GM19328 (cell line): ENCODE measurements at regions not wholly inside any gene's neighbourhood (a gene's known extent, or its start where the extent isn't known, plus 50 kb on each side); places are given as distances from the start of the nearest gene placed in this dataset.
"Not testable (repeated sequence)": the region's sequence is repeated elsewhere in the genome, so short reads cannot be mapped to it uniquely, and the experiment has no call there.

ENCODE experiments used
- ATAC-seq: cut with Tn5 transposase; IDR thresholded peaks from one replicate; pipeline ENCODE4 v1.9.1; 2021; ENCODE audit warnings: mild to moderate bottlenecking, moderate library complexity; ENCODE audit not compliant: unreplicated experiment

DNA sequence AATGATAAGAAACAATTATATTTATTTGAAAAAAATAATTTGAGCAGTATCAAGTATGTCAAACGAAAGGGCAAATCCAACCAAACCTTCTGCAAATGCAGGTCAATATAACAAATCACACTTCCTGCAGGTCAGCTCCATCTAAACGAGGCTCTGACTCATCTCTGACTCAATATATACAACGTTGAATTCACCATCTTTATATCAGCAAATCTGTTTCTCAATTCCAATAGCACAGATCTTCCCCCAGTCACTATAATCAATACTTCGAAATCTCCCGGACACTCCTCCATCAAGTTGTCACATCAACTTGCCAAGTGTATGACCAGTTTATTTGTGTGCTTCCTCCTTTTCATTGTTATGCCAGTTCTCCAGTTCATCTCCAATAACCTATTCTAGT is 388.9 kb downstream of the ZEB2 start:
- no peak for ATAC-seq

DNA sequence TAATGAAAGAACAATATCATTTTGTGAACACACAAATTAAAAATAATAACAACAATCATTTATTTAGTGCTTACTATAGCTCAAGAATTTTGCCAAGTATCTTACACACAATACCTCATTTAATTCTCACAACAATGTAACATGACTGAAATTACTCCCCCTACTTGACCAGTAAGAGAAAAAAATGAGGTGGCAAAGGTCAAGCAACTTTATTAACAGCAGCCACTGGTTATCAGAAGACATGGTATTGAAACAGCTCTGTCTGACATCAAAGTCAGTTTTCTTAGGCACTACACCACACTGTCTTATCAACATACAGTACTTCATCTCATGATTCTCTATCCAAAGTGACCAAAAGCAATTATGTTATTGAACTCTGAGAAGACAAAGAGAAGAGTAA is 389.4 kb downstream of the ZEB2 start:
- ATAC-seq = no peak

DNA sequence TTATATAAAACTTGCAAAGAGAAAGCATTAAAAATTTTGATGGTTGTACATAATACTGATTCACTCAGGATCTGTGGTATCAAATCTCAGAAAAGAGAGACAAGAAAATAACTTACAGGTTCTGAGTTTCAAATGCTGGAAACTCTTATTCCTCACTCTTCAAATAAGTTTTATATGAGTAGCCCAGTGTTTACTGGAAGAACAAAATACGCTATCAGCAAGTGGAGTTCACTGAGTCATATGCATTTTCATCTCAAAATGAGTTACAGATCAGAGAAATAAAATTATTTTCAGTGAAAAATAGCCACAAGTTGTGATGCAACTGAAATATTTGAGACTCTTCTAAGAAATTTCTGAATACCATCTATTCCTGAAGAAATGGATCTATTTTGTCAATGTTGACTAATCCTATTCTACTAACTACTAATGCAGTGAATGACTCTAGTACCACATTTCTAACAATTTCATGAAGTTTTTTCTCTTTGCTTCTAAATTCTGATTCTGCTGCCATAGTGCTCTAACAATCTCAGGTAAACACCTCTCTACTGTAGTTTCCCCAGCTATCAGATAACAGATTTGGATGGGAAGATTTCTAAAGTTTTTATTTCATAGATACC is 391.7 kb downstream of the ZEB2 start:
- no peak for ATAC-seq

DNA sequence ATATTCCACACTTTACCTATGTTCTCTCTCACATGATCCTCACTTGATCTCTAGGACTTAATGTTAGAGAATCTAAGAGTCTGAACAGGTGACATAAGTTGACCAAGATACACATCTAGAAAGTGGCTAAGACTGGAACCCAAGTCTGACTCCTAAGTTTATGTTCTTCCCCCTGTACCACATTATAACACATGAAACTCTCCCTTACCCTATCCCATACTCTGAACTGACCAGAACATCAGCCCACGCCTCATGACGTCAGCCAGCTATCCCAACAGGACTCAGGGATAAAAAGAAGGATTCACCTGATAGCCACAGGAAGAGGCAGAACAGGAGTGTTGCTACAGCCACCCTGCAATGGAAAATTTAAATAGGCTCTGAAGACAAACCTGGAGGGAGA is 392.2 kb downstream of the ZEB2 start:
- ATAC-seq = no peak

DNA sequence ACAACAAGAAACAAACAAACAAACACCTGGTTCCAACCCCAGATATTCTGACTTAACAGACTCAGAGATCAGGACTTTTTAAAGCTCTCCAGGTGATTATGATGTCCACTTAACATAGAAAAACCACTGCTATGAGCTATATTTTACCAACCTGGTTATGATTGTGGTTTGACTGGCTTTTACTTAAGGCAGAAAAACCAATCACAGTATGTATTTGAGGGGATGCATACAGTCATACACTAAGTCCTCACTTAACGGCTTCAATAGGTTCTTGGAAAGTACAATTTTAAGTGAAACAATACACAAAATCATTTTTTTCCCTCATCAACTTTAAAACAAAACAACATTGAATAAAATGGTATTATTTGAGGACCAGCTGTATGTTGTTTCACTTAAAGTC is 393.6 kb downstream of the ZEB2 start:
- no peak for ATAC-seq

DNA sequence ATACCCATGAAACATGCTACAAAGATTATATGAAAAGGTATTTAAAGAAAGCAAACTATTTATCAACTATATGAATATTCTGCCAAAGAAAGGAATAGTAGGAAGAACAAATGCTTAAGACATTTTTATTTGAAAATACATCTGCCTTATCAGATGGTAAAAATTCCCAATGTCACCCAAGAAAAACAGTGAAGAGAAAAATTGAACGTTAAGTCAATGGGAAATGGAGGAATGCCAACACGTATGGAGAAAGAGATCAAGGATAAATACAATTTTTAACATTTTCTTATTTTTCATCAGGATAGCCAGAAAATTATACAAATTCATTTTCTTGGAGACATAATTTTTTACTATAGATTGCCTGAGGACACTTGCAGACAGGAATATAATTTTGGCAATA is 394.2 kb downstream of the ZEB2 start:
- no peak for ATAC-seq

DNA sequence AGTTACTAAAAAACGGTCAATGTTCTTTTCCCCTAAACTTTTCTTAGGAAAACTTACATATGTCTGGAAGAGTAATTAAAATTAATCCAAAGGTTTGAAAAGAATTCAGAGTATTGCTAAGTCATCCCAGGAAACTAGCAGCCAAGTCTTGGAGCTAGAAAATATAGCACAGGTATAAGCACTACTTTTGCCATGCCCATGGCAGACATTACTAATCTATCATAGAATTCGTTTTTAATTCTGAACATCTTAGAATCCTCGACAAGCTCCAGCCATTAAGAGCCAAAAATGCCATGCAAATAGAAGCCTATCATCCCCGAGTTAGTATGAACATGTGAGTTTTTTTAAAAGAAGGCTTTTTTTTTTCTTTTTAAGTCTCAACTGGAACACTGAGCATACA is 395.0 kb downstream of the ZEB2 start:
- no peak for ATAC-seq

DNA sequence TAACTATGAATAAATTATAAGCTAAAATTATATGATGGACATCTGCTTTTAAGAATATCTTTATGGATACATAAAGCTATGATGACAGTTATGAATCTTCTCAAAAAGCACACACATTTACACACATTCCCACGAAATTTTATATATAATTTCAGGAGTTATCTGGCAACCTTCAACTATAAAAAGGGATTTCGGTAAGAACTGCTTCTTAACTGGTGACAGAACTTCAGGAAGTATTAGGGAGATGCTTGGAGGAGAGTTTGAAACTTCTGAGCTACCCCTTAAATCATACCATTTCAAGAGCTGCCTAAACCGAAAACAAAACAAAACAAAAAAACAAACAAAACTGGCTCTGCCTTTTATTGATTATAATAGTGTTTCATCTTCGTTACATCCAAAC is 399.4 kb downstream of the ZEB2 start:
- ATAC-seq = no peak

DNA sequence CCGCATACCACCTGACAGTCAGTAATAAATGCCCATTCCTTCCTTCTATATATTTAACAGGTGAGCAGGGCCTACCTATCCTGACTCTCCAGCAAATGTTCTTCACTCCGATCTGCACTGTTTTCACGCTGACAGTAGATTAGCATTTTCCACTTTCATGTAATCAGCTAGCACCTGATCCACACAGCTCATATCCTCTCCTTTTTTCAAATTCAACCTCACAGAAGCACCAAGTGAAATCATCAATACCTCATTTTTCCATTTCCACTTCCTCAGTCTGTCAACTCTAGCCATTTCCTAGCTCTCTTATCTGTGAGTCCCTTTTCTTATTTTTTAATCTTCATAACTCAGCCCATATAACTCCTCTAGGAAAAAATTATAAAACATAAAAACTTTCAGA is 402.8 kb downstream of the ZEB2 start:
- no peak for ATAC-seq

DNA sequence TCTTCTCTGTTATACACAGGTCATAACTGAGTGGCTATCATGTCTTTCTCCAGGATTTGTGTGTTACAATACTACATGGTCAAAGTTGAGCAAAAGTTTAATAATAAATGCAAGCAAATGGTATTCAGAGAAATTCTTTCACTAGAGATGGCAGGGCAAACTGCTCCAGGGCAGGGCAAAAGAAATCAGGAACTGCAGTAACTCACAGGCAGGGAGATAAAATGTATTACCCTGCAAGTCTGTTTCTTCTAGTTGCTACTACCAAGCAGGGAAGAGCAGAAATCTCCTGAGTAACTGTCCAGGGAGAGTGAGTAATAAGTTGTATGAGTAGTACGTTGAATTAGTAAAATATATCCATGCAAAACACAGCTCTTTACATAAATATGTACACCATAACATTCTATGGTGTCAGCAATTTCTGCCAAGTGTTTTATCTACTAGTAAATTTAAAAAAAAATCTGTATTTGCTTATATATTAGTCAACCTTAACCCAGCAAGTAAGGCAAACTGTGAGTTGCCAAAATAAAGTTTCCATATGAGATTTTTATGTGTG is 404.1 kb downstream of the ZEB2 start:
- no peak for ATAC-seq

DNA sequence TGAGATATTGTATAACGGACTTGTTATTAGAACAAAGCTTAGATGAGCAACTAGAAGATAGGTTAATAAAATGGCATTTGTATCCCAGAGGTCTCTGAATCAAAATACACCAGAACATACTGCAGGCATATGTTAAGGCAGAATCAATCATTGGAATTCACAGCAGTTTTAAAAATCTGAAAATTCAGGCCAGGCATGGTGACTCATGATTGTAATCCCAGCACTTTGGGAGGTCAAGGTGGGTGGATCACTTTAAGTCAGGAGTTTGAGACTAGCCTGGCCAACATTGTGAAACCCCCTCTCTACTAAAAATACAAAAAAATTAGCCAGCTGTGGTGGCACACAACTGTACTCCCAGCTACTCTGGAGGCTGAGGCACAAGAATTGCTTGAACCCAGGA is 405.2 kb downstream of the ZEB2 start:
- ATAC-seq = no peak

DNA sequence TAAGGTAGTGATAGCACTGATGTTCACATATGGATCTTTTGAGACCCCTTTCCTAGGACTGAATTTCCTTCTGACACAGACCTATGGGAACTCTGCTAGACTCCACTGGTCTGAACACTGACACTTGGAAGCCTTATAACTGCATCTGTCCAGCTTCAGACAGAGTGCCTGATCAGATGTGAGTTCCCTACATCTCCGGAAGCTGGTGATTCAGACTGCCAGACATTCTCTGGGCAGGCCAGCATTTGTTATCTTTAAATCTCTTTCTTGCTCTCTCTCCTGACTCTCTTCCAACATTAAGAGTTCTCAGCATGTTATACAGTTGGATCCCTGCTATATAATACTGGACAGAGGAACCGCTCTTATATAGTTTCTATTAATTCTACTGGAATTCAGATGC is 408.5 kb downstream of the ZEB2 start:
- ATAC-seq = no peak

DNA sequence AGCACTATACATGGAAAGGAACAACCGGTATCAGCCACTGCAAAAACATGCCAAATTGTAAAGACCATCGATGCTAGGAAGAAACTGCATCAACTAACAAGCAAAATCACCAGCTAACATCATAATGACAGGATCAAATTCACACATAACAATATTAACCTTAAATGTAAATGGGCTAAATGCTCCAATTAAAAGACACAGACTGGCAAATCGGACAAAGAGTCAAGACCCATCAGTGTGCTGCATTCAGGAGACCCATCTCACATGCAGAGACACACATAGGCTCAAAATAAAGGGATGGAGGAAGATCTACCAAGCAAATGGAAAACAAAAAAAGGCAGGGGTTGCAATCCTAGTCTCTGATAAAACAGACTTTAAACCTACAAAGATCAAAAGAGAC is 413.8 kb downstream of the ZEB2 start:
- ATAC-seq = not testable (repeated sequence)

DNA sequence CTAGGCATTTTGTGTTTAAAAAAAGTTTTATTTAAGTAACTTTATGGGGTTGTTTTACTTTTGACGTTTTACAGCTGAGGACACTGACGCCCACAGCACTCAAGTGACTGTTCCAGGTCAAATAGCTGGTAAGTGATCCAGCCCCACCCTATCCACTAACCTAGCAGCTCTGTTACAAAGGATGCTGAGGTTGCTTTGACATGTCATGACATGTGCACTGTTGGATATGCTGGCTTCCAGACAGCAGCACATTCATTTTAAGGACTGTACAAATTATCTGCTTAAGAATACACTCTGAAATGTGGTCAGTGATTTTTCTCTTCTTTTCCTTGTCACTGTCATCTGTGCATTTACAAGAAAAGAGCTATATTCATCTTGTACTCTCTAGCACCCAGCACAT is 417.5 kb downstream of the ZEB2 start:
- no peak for ATAC-seq

DNA sequence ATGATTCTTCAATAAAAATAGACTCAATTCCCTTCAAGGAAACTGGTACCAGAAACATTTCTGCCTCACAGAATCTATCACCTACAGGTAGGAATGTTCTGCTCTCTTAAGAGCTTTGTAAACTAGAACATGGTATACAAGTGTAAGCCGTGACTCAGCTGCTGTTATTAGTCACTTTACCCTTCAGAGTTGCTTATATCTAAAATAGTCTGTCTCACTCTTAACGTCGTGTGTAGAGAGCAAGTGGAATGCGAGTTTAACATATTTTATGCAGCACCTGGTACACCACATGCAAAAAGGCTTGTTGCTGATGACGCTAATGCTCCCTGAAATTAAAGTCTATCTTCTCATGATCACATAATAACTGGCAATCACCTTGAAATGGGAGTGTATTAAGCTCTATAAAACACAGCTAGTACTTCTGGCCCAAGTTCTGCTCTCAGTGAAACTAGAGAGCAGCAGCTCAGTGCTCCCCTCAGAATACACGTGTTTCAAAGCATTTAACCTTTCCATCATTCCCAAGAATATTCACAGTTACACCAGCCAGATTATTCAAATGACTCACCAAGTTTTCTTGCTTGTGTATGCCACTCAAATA is 420.0 kb downstream of the ZEB2 start:
- no peak for ATAC-seq

DNA sequence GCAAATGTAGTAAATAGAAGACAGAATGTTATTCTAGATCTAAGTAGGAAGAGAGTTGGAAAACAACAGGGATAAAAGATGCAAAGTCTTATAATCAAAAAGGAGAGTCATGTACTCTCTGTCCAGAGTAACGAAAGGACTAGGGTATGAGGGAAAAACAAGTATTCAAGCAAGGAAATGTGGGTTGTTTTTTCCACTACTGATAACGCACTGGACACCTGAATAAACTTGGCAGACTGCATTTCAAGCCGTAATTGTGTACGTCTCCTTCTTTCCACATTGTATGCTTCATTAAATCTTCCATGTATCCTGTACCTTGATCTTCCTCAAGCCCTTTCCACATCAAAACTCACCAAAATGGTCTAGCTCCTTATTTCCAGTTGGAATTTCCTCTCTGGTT is 420.6 kb downstream of the ZEB2 start:
- ATAC-seq = no peak

DNA sequence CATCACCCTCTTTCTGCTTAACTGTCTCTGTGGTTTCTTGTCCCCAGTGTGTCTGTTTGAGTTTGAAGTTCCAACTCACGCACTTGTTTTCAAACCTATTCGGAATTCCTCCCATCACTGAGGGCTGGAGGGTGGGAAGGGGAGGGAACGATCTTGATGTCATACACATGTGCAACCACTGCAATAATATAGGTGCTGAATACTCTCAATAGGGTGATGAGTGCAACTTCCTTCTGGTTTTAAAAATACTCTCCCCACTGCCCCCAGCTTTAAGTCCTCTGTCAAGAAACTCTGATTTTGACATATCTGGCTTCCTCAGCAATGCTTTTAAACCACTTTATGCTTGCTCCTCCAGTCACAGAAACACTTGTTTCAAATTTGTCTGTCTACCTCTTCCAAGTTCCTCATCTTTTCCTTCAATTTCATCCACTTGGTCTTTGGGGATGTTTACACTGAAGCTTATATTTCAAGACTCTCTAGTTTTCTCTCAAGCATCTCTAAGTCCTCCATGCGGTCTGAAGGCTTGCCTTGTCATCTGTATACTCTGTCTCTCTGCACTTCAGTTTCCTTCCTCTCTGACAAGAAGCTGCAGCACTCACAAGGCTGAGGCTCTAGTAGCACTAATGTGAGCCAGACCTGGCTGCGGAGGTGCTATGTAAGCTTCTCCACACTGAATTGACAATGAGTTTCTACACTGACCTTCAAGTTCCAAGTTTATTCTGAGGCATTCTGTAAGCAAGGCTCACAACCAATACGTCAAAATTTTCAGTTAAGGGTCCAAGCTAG is 422.3 kb downstream of the ZEB2 start:
- no peak for ATAC-seq

DNA sequence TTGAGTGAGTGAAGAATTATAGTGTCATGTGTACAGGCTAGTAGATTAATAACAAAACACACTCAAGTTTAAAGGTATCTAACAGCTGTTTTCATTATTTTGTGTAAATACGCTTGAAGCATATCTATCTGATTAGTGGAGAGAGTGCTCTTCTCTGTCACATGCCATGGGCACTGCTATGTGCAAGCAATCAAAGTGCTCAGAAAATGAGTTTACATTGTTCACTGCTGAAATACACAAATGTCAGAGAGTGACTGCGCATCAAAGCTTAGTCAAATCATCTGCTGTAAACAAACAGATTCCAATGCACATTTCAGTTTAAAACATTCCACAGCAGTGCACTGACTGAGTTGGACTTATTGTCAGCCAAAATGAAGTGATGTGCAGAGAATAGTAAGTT is 423.4 kb downstream of the ZEB2 start:
- ATAC-seq = no peak

DNA sequence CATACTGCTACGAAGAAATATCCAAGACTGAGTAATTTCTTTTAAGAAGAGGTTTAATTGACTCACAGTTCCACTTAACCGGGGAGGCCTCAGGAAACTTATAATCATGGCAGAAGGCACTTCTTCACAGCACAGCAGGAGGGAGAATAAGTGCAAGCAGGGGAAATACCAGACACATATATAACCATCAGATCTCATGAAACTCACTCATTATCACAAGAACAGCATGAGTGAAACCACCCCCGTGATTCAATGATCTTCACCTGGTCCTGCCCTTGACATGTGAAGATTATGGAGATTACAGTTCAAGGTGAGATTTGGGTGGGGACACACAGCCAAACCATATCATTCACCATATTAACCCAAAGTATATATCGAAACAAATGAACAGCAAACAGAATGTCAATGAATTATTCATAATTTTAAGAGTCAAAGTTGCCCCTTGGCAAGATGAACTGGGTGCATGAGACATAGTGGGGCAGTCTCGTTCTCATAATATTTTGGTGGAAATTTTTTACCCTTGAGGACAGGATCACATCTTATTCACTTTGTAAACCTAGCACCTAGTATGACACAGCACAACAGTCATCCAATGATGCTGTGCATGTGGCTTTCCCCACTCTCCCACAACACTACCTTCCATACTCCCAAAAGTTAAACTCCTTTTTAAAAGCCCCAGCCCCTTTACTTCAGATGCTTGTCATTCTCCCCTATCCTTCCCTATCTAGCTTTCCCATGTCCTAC is 425.3 kb downstream of the ZEB2 start:
- no peak for ATAC-seq

DNA sequence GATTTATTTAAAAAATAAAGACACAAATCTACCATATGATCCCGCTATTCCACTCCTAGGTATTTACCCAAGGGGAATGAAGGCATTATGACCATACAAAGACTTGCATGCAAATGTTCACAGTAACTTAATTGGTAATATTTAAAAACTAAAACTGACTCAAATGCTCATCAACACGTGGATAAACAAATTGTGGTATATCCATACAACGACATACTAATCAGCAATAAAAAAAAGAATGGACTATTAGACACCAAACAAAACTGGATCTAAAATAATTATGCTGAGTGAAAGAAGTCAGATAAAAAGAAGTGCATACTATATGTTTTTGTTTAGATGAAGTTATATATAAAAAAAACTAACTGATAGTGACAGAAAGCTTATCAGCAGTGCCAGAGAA is 428.3 kb downstream of the ZEB2 start:
- no peak for ATAC-seq

DNA sequence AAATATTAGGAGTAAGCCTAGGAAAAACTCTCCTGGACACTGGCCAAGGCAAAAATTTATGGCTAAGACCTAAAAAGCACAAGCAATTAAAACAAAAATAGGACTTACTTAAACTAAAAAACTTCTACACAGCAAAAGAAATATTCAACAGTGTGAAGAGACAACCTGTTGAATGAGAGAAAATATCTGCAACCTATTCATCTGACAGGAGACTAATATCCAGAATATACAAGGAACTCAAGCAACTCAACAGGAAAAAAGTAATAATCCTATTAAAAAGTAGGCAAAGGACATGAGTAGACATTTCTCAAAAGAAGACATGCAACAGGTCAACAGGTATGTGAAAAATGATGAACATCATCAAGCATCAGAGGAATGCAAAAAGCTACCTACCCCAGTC is 431.1 kb downstream of the ZEB2 start:
- ATAC-seq = no peak

DNA sequence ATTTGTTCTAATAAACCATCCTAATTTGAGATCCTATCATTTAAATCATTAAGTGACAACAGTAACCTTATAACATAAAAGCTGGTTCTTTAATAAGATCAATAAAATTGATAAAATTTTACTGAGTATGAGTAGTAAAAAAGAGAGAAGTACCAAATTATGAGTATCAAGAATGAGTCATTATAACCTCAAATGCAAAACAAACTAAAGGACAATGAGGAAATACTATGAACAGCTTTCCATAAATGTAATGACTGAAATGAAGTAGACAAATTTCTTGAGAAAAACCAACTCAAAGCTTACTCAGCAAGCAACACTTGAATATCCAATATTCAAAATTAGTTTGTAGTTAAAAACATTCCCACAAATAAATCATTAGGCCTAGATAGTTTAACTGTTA is 433.0 kb downstream of the ZEB2 start:
- ATAC-seq = no peak
